ENCODE measurements at regions not wholly inside any gene's neighbourhood (a gene's known extent, or its start where the extent isn't known, plus 50 kb on each side); places are given as distances from the start of the nearest gene placed in this dataset.

GRCh38 chr13:112012016-112012704 is 54.8 kb upstream of the SOX1 start:
- TF ChIP-seq POLR2A (IDR thresholded peaks at IDR 0.05; ENCODE audit: low read depth, low read length): no peak
- DNase-seq (ENCODE audit: insufficient read length, low spot score): no peak
- FAIRE-seq: no peak

- TF ChIP-seq POLR2A (IDR thresholded peaks at IDR 0.05; ENCODE audit: low read depth, low read length): no peak
- DNase-seq (ENCODE audit: insufficient read length, low spot score): no peak
- FAIRE-seq: no peak
Measured at GRCh38 chr13:112012705-112013085, 54.3 kb upstream of the SOX1 start.

GRCh38 chr13:112013665-112014064 is 53.3 kb upstream of the SOX1 start:
- FAIRE-seq (no peak), DNase-seq (ENCODE audit: insufficient read length, low spot score) (no peak)
- no peak for TF ChIP-seq POLR2A (IDR thresholded peaks at IDR 0.05; ENCODE audit: low read depth, low read length)

GRCh38 chr13:112014857-112015256 is 52.1 kb upstream of the SOX1 start:
- no peak for TF ChIP-seq POLR2A (IDR thresholded peaks at IDR 0.05; ENCODE audit: low read depth, low read length)
- FAIRE-seq (no peak), DNase-seq (ENCODE audit: insufficient read length, low spot score) (no peak)

All from H54 (cell line).